GM12865 (cell line): ENCODE measurements at regions not wholly inside any gene's neighbourhood (a gene's known extent, or its start where the extent isn't known, plus 50 kb on each side); places are given as distances from the start of the nearest gene placed in this dataset.

Experiments used
- DNase-seq: peaks from one replicate; pipeline ENCODE4 v3.0.0; 2010; ENCODE audit warnings: low read depth
- H3K4me3 ChIP-seq: 2 replicates; pipeline ENCODE4 v1.5.1; 2011; ENCODE audit warnings: mild to moderate bottlenecking, low read depth, low read length, control low read depth
- CTCF ChIP-seq: IDR thresholded peaks from 2 replicates; pipeline ENCODE4 v1.5.1; 2011; ENCODE audit warnings: low read length, control low read depth, low read depth, inconsistent platforms; ENCODE audit not compliant: insufficient read depth; ENCODE audit errors: missing control alignments

GRCh38 chr6:86276056-86276455, 633.4 kb upstream of the SYNCRIP start:
- no peak overlapping the region for H3K4me3 ChIP-seq
- TF ChIP-seq CTCF, result no peak
- DNase-seq, result no peak

GRCh38 chr6:86273936-86274335, 631.2 kb upstream of the SYNCRIP start:
- H3K4me3 ChIP-seq, result no peak overlapping the region
- DNase-seq, result no peak
- TF ChIP-seq CTCF, result no peak

GRCh38 chr6:86256615-86257187, 614.0 kb upstream of the SYNCRIP start:
- no peak for DNase-seq
- no peak for TF ChIP-seq CTCF
- no peak overlapping the region for H3K4me3 ChIP-seq

GRCh38 chr6:86255973-86256372, 613.3 kb upstream of the SYNCRIP start:
- TF ChIP-seq CTCF, result no peak
- DNase-seq, result no peak
- no peak overlapping the region for H3K4me3 ChIP-seq

- no peak for TF ChIP-seq CTCF
- no peak for DNase-seq
- H3K4me3 ChIP-seq, result no peak overlapping the region
Measured at GRCh38 chr6:86251106-86251505, 608.4 kb upstream of the SYNCRIP start.

- TF ChIP-seq CTCF, result no peak
- no peak overlapping the region for H3K4me3 ChIP-seq
- DNase-seq, result no peak
Measured at GRCh38 chr6:86217906-86218305, 575.2 kb upstream of the SYNCRIP start.

GRCh38 chr6:86215323-86215722, 572.6 kb upstream of the SYNCRIP start:
- no peak overlapping the region for H3K4me3 ChIP-seq
- no peak for DNase-seq
- no peak for TF ChIP-seq CTCF
